Stimulated activated CD4-positive, alpha-beta T cell treated with anti-CD3 and anti-CD28 coated beads, Interleukin-15, amount 100 ng/mL, for 1 hour (primary cell): ENCODE measurements at regions not wholly inside any gene's neighbourhood (a gene's known extent, or its start where the extent isn't known, plus 50 kb on each side); places are given as distances from the start of the nearest gene placed in this dataset.
"Not testable (repeated sequence)": the region's sequence is repeated elsewhere in the genome, so short reads cannot be mapped to it uniquely, and the experiment has no call there.

Experiments used
- DNase-seq, 2 donors: peaks; one replicate each; pipeline ENCODE4 v3.0.0-alpha.2; 2020; ENCODE audit warnings: low read depth in 1 of 2, low spot score in 1 of 2

DNA sequence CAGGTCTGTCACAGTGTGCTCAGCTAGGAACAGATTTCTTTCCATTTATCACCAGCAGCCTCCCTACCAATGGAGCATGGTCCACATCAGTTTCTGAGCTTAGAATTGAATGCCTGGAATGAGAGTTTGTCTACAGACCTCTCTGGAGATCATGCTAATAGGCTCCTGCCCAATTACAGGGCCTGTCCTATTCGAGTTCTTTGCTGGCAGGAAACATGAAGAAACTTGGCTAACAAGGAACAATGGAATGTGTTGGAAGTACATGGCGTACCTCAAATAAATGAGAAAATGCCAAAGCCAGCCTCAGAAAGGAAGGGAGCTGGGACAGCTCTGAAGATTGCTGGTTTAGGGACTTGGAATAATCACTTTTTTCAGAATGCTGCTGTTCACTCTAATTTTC lies 186.0 kb upstream of the AKR1E2 start:
- no peak for DNase-seq

GRCh38 chr10:4638099-4638498 lies 187.9 kb upstream of the AKR1E2 start:
- no peak for DNase-seq

GRCh38 chr10:4637657-4638056 lies 188.3 kb upstream of the AKR1E2 start:
- DNase-seq = no peak

GRCh38 chr10:4635883-4636282 lies 190.1 kb upstream of the AKR1E2 start:
- DNase-seq = no peak

GRCh38 chr10:4635388-4635787 lies 190.6 kb upstream of the AKR1E2 start:
- no peak for DNase-seq

GRCh38 chr10:4633776-4634175 lies 192.2 kb upstream of the AKR1E2 start:
- DNase-seq = no peak

- DNase-seq = no peak
Measured at GRCh38 chr10:4633186-4633585, 192.8 kb upstream of the AKR1E2 start.

GRCh38 chr10:4632757-4633156 lies 193.2 kb upstream of the AKR1E2 start:
- DNase-seq = no peak

GRCh38 chr10:4626919-4627318 lies 199.1 kb upstream of the AKR1E2 start:
- no peak for DNase-seq

DNA sequence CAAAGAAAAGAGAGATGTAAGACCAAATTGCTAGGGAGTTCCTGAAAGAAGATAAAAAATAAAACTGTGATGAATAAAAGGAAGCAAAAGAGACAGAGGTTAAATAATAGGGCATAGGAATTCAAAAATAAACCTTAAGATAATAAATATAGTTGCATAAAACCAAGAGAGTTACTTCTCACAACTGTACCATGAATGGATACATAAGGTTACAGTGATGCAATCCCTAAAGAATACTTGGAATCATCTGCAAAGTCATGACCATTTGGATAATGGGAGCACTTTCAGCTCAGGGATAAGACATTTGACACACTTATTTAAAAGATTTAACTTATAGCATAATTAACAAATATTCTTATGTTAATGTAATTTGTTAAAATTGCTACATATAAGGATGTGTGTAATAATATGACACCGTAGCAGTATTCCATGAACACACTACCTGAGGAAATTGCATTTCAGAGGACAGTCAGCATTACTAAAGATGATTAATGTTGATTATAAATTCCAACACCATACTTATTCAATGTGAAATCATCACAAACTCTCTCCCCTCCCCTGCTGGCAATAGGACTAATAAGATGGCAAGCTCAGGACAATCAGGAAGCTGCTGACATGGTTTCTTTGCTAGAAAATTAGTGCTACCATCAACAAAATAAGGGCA lies 202.1 kb upstream of the AKR1E2 start:
- no peak for DNase-seq

- DNase-seq = no peak
Measured at GRCh38 chr10:4623200-4623599, 202.8 kb upstream of the AKR1E2 start.

DNA sequence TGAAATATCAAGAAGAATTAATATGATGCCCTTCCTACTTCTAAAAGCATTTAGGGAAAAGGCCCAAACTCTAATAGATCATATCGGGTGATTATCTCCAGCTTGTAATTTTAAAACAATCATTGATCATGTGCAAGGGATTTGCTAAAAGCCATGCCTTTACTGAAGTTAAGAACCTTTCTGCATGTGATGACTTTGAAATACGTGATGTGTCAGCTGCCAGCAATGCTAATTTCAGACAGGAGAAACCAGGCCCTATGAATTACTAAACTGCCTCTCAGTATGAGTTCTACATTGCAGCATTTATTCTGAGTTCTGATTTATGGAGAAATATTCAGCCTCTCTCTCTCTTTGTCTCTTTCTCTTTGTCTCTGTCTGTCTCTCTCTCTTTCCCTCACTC lies 203.6 kb upstream of the AKR1E2 start:
- DNase-seq = no peak

DNA sequence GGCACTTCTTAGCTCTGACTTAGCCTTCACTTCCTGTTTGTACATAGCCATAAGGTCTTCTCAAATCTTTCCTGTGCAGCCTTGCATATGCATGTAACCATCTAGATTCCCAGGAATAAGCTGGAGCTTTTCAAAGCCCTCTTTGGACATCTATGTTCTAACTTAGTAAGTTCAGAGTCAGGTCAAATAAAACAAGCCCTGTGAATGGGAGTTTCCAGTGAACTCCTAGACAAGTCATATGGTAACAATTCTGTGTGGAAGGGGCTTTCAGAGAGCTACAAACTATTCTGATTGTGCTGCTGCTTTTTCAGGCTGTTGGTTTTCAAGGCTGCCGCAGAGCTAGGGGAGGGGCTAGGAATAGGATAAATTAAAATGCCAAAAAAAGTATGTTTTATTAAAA lies 208.4 kb upstream of the AKR1E2 start:
- no peak for DNase-seq

DNA sequence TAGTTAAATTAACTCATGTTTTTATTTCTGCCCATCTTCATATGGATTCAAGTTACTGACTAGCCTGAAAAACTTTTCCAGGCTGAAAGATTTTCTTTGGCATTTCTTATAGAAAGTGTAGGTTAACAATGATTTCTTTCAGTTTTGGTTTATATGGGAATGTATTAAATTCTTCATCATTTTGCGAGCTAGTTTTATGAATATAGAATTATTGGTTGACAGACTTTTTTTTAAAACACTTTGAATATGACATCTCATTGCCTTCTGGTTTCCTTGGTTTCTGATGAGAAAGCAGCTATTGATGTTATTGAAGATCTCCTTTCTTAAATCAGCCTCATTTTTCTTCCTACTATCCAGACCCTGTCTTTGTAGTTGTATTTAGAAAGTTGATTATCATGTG lies 211.0 kb upstream of the AKR1E2 start:
- DNase-seq = no peak

- no peak for DNase-seq
Measured at GRCh38 chr10:4609251-4609650, 216.8 kb upstream of the AKR1E2 start.

DNA sequence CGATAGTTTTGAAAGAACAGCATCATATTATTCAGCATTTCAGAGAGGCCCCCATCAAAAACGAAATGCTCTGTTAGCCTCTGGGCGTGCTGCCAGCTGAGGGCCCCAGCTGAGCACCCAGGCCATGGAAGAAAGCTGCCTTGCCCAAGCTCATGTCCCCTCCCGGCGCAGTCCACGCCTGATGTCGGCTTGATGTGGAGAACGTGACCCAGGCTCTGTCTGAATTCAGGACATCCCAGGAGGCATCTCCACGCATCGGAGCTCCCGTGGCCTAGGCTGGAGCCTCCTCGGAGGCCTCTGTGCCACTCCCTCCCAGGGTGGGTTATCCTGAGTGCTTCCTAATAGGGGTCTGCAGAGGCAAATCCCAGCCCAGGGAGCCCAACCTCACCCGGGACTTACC lies 218.3 kb upstream of the AKR1E2 start:
- no peak for DNase-seq

DNA sequence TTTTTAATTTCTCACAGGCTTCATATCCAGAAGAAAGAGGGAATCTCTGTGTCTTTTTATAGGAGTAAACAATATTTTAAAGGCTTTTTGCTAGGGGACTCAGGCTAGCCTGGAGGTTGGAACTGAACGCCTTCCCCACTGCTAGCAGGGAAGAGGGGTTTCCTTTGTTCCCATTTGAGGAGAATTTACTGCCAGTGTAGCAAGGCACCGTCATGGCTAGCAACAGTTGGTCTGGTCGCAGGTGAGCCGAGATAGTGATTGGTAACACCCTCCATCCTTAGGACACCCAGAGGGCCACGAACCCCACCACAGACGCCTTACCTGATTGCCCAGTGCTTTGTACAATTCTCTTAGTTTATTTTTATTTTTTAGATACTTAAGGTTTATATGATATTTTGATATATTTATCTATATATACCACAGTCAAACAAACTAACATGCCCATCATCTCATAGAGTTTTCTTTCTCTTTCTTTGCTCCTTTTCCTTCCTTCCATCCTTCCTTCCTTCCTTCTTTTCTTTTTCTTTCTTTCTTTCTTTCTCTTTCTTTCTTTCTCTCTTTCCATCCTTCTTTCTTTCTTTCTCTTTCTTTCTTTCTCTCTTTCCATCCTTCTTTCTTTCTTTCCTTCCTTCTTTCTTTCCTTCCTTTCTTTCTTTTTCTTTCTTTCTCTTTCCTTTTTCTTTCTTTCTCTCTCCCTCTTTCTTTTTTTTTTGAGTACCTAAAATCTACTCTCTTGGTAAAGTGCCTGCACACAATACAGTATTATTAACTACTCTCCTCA lies 219.0 kb upstream of the AKR1E2 start:
- no peak for DNase-seq

DNA sequence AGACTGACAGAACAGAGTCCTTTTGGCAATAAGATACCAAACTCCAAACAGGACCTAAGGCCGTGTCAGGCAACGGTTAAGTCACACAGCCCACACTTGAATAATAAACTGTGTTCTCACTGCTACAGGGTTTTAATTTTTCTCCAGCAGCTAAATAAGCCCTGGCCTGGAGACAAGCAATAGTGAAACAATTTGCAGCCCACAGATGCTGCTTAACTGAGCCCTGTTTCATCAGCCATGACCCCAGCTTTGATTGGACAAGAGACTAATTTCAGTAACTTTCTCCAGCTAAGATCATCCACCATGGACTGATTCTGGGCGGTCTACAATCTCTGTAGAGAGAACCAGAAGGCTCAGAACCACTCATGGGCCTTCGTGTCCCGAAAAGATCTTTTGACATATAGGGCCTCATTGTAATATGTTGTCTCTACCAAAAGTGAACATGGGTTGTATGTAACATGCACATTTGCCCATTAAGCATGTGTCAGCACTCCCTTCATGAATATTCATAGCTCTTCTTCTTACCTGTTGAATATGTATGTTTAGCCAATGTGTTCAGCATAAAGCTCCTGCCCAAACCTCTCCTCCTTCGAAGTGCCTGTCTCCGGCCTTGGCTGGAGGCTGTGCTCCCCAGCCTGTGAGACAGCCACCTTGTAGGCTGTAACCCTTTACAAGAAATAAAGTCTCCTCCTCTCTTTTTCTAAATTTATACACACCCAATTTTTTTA lies 223.1 kb upstream of the AKR1E2 start:
- DNase-seq = no peak

DNA sequence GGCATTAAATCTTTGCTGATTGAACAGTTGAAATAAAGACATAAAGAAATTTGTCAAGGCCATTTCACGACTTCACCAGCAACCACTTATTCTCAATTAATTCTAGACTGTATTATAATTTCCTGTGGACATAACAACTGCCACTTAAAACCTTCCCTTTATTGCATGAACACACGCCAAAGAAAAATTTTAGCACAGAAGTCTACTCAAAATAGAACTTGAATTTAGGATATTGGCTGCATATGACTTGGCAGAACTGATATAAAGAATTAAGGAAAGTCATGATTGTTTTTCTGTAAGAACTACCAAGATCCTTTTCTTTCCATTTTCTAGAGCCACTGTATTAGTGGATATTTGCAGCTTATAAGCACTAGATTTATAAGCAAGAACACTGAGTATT lies 226.5 kb upstream of the AKR1E2 start:
- no peak for DNase-seq

DNA sequence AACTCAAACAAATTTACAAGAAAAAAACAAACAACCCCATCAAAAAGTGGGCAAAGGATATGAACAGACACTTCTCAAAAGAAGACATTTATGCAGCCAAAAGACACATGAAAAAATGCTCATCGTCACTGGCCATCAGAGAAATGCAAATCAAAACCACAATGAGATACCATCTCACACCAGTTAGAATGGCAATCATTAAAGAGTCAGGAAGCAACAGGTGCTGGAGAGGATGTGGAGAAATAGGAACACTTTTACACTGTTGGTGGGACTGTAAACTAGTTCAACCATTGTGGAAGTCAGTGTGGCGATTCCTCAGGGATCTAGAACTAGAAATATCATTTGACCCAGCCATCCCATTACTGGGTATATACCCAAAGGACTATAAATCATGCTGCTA lies 228.1 kb upstream of the AKR1E2 start:
- not testable (repeated sequence) for DNase-seq

DNA sequence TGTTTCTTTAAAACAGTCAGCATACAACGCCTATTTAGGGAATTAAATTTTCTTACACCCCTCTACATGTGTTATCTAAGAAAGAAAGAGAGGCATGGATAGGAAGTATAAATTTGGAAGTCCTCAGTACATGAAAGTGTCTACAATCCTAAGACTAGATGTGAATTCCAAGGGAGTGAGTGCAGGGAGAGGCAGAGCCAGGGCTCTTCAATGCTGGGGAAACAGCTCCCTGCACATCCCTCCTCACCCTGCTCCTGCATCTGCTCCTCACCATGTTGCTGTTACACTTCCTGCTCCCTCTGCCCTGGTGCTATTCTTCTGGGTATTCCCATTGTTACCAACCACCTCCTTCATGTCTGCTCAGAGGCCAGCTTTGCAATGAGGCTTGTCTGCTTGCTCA lies 229.1 kb upstream of the AKR1E2 start:
- no peak for DNase-seq

- DNase-seq = no peak
Measured at GRCh38 chr10:4595719-4596319, 230.2 kb upstream of the AKR1E2 start.
